ENCODE measurements at regions not wholly inside any gene's neighbourhood (a gene's known extent, or its start where the extent isn't known, plus 50 kb on each side); places are given as distances from the start of the nearest gene placed in this dataset.
"Not testable (repeated sequence)": the region's sequence is repeated elsewhere in the genome, so short reads cannot be mapped to it uniquely, and the experiment has no call there.

GRCh38 chr1:149330081-149330335 is 144.8 kb upstream of the NBPF19 start:
- H3K4me2 ChIP-seq (ENCODE audit: insufficient read depth, low read length); H3K4me3 ChIP-seq; BruUV-seq (replicated peaks); H3K27me3 ChIP-seq (ENCODE audit: control insufficient read depth in 2 of 2, insufficient read depth in 2 of 2, low read length in 2 of 2); H3K4me1 ChIP-seq (replicated peaks in 1 of 2; ENCODE audit: control insufficient read depth in 2 of 2, insufficient read depth in 2 of 2, low read length in 2 of 2); ATAC-seq; in situ Hi-C loops (cut with MboI); H2AFZ ChIP-seq (ENCODE audit: low read depth, low read length); intact Hi-C loops (cut with micrococcal nuclease); H3K9ac ChIP-seq (ENCODE audit: insufficient read depth in 1 of 2, low read depth in 2 of 2, low read length in 2 of 2); H3K9me1 ChIP-seq (ENCODE audit: control insufficient read depth, insufficient read depth, low read length); POLR2A ChIA-PET; H3K27ac ChIP-seq (ENCODE audit: extremely low read depth, low read depth, low read length); CTCF ChIA-PET (ENCODE audit: low intra/inter-chr PET ratio); H3K36me3 ChIP-seq (ENCODE audit: control insufficient read depth, insufficient read depth, low read length); FAIRE-seq; H4K20me1 ChIP-seq (replicated peaks; ENCODE audit: control insufficient read depth, insufficient read depth, low read length); DNase-seq (ENCODE audit: extremely low read depth in 1 of 4, low spot score in 3 of 4); H3K9me3 ChIP-seq (replicated peaks; ENCODE audit: control insufficient read depth, insufficient read depth, low read depth, low read length); H3K79me2 ChIP-seq (ENCODE audit: control insufficient read depth, insufficient read depth, low read length): not testable (repeated sequence)

DNA sequence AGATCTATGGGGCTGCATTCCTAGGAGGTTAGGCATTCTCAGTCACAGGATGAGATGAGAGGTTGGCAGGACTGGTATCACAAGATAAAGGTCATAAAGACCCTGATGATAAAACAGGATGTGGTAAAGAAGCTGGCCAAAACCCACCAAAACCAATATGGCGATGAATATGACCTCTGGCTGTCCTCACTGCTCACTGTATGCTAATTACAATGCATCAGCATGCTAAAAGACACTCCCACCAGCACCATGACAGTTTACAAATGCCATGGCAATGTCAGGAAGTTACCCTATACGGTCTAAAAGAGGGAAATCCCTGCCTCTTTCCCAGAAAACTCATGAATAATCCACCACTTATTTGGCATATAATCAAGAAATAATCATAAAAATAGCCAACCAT is 138.8 kb upstream of the NBPF19 start:
- in situ Hi-C loops (cut with MboI); H2AFZ ChIP-seq (ENCODE audit: low read depth, low read length); H3K9me3 ChIP-seq (replicated peaks; ENCODE audit: control insufficient read depth, insufficient read depth, low read depth, low read length); FAIRE-seq; H3K9ac ChIP-seq (ENCODE audit: insufficient read depth in 1 of 2, low read depth in 2 of 2, low read length in 2 of 2); H3K27ac ChIP-seq (ENCODE audit: extremely low read depth, low read depth, low read length); H3K9me1 ChIP-seq (ENCODE audit: control insufficient read depth, insufficient read depth, low read length); H3K4me1 ChIP-seq (replicated peaks in 1 of 2; ENCODE audit: control insufficient read depth in 2 of 2, insufficient read depth in 2 of 2, low read length in 2 of 2); DNase-seq (ENCODE audit: extremely low read depth in 1 of 4, low spot score in 3 of 4); H3K4me3 ChIP-seq; H3K4me2 ChIP-seq (ENCODE audit: insufficient read depth, low read length); POLR2A ChIA-PET; H3K79me2 ChIP-seq (ENCODE audit: control insufficient read depth, insufficient read depth, low read length); H3K36me3 ChIP-seq (ENCODE audit: control insufficient read depth, insufficient read depth, low read length); H3K27me3 ChIP-seq (ENCODE audit: control insufficient read depth in 2 of 2, insufficient read depth in 2 of 2, low read length in 2 of 2); H4K20me1 ChIP-seq (replicated peaks; ENCODE audit: control insufficient read depth, insufficient read depth, low read length); CTCF ChIA-PET (ENCODE audit: low intra/inter-chr PET ratio); intact Hi-C loops (cut with micrococcal nuclease); BruUV-seq (replicated peaks): not testable (repeated sequence)
- no CpG with 5 or more reads among the region's 2 CpGs for WGBS (ENCODE audit: insufficient coverage, low coverage, missing lambda C conversion rate)
- ATAC-seq: peak; percentile 60

DNA sequence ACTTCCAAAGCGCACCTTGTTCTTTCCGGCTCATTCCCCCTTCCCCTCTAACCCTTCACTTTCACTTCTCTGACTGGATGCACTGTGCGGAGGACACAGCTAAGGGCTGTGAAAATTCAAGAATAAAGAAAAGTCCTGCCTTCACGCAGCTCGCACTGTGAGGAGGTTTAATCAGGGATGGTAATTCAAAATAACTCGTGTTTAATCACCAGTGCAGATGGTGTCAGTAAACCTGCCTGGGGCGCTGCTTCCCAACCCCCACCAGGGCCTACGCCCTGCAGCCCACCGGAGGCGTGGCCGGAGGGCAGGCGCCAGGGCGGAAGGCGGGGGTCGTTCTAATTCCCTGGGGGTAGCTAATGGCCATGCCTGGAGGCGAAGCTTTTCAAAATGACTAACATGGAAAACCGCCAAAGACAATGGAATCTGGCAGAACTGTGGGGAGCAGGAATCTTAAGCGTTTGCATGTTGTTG is 136.6 kb upstream of the NBPF19 start:
- ATAC-seq; H3K36me3 ChIP-seq (ENCODE audit: control insufficient read depth, insufficient read depth, low read length); H2AFZ ChIP-seq (ENCODE audit: low read depth, low read length); in situ Hi-C loops (cut with MboI); H3K27ac ChIP-seq (ENCODE audit: extremely low read depth, low read depth, low read length); POLR2A ChIA-PET; CTCF ChIA-PET (ENCODE audit: low intra/inter-chr PET ratio); H3K79me2 ChIP-seq (ENCODE audit: control insufficient read depth, insufficient read depth, low read length); intact Hi-C loops (cut with micrococcal nuclease); H3K27me3 ChIP-seq (ENCODE audit: control insufficient read depth in 2 of 2, insufficient read depth in 2 of 2, low read length in 2 of 2); BruUV-seq (replicated peaks); H3K9ac ChIP-seq (ENCODE audit: insufficient read depth in 1 of 2, low read depth in 2 of 2, low read length in 2 of 2); H3K9me3 ChIP-seq (replicated peaks; ENCODE audit: control insufficient read depth, insufficient read depth, low read depth, low read length); H3K4me3 ChIP-seq; H3K9me1 ChIP-seq (ENCODE audit: control insufficient read depth, insufficient read depth, low read length); DNase-seq (ENCODE audit: extremely low read depth in 1 of 4, low spot score in 3 of 4); H3K4me2 ChIP-seq (ENCODE audit: insufficient read depth, low read length); FAIRE-seq; H3K4me1 ChIP-seq (replicated peaks in 1 of 2; ENCODE audit: control insufficient read depth in 2 of 2, insufficient read depth in 2 of 2, low read length in 2 of 2); H4K20me1 ChIP-seq (replicated peaks; ENCODE audit: control insufficient read depth, insufficient read depth, low read length): not testable (repeated sequence)
- no CpG with 5 or more reads among the region's 18 CpGs for WGBS (ENCODE audit: insufficient coverage, low coverage, missing lambda C conversion rate)

GRCh38 chr1:149338698-149339097 is 136.1 kb upstream of the NBPF19 start:
- not testable (repeated sequence) for DNase-seq (ENCODE audit: extremely low read depth in 1 of 4, low spot score in 3 of 4)

More at GRCh38 chr1:149338698-149339097, 136.1 kb upstream of the NBPF19 start:
- H3K36me3 ChIP-seq (ENCODE audit: control insufficient read depth, insufficient read depth, low read length); POLR2A ChIA-PET; CTCF ChIA-PET (ENCODE audit: low intra/inter-chr PET ratio); H3K4me2 ChIP-seq (ENCODE audit: insufficient read depth, low read length); H3K27ac ChIP-seq (ENCODE audit: extremely low read depth, low read depth, low read length); H3K79me2 ChIP-seq (ENCODE audit: control insufficient read depth, insufficient read depth, low read length); in situ Hi-C loops (cut with MboI); BruUV-seq (replicated peaks); H3K4me3 ChIP-seq; intact Hi-C loops (cut with micrococcal nuclease); H3K4me1 ChIP-seq (replicated peaks in 1 of 2; ENCODE audit: control insufficient read depth in 2 of 2, insufficient read depth in 2 of 2, low read length in 2 of 2); H2AFZ ChIP-seq (ENCODE audit: low read depth, low read length); H4K20me1 ChIP-seq (replicated peaks; ENCODE audit: control insufficient read depth, insufficient read depth, low read length); H3K9me3 ChIP-seq (replicated peaks; ENCODE audit: control insufficient read depth, insufficient read depth, low read depth, low read length); ATAC-seq; H3K9me1 ChIP-seq (ENCODE audit: control insufficient read depth, insufficient read depth, low read length); H3K9ac ChIP-seq (ENCODE audit: insufficient read depth in 1 of 2, low read depth in 2 of 2, low read length in 2 of 2); H3K27me3 ChIP-seq (ENCODE audit: control insufficient read depth in 2 of 2, insufficient read depth in 2 of 2, low read length in 2 of 2): not testable (repeated sequence)
- FAIRE-seq: peak; percentile 26
- no CpG with 5 or more reads among the region's 7 CpGs for WGBS (ENCODE audit: insufficient coverage, low coverage, missing lambda C conversion rate)

Data from K562 (cell line).